Heart left ventricle (tissue), 16 donors: ENCODE measurements at regions not wholly inside any gene's neighbourhood (a gene's known extent, or its start where the extent isn't known, plus 50 kb on each side); places are given as distances from the start of the nearest gene placed in this dataset.

ENCODE experiments used
- ATAC-seq, 4 donors: fragments of 200-7000 bp; cut with Tn5 transposase; one replicate each; pipeline ENCODE4 v1.9.1; 2020 to 2022; ENCODE audit warnings: moderate library complexity in 4 of 4, mild to moderate bottlenecking in 3 of 4, moderate number of reproducible peaks in 1 of 4
- DNase-seq, 5 donors: peaks; one replicate each; pipeline ENCODE4 v3.0.0-alpha.2; 2020
- H3K27ac ChIP-seq, 12 donors: fragments of 200-600 bp; sonication (generic) in 4 of 12; one replicate each; pipeline versions ENCODE4 v1.5.0 to v1.8.0; 2016 to 2022; ENCODE audit warnings: mild to moderate bottlenecking in 2 of 12
- H3K27me3 ChIP-seq, 9 donors: fragments of 200-600 bp; sonication (generic) in 2 of 9; one replicate each; pipeline versions ENCODE4 v1.5.1 to v1.8.0; 2016 to 2022; ENCODE audit warnings: mild to moderate bottlenecking in 3 of 9
- H3K36me3 ChIP-seq, 9 donors: fragments of 200-600 bp; sonication (generic) in 2 of 9; one replicate each; pipeline versions ENCODE4 v1.5.0 to v1.8.0; 2018 to 2022; ENCODE audit warnings: mild to moderate bottlenecking in 2 of 9
- H3K4me1 ChIP-seq, 12 donors: fragments of 200-600 bp; sonication (generic) in 4 of 12; one replicate each; pipeline versions ENCODE4 v1.5.0 to v1.8.0; 2016 to 2022; ENCODE audit warnings: mild to moderate bottlenecking in 3 of 12
- H3K4me3 ChIP-seq, 12 donors: fragments of 200-600 bp; sonication (generic) in 4 of 12; one replicate each; pipeline versions ENCODE4 v1.5.0 to v1.8.0; 2017 to 2022; ENCODE audit warnings: mild to moderate bottlenecking in 9 of 12, moderate library complexity in 4 of 12
- H3K9me3 ChIP-seq, 12 donors: fragments of 200-600 bp; sonication (generic) in 4 of 12; one replicate each; pipeline versions ENCODE4 v1.5.0 to v1.8.0; 2016 to 2022; ENCODE audit warnings: mild to moderate bottlenecking in 1 of 12
- CTCF ChIP-seq, 12 donors: fragments of 200-600 bp; sonication (generic) in 4 of 12; IDR thresholded peaks; one replicate each; pipeline versions ENCODE4 v1.5.0 to v1.8.0; 2018 to 2022; ENCODE audit warnings: antibody characterized with exemption in 12 of 12, mild to moderate bottlenecking in 5 of 12
- POLR2A ChIP-seq, 2 donors: fragments of 450-650 bp; IDR thresholded peaks; one replicate each; pipeline ENCODE4 v1.6.1; 2017; ENCODE audit warnings: antibody characterized with exemption in 2 of 2, mild to moderate bottlenecking in 2 of 2, moderate library complexity in 2 of 2
- WGBS, 4 donors: extraction: QIAGEN DNeasy Blood & Tissue Kit in 2 of 4; methylation state at CpG; one replicate each; pipeline versions ENCODE4 v1.1.5 to v1.1.7; 2013 to 2018; 5-methylcytosine and 5-hydroxymethylcytosine counted together
- intact Hi-C, 10 donors: fragments of 100-400 bp; cut with DNase I; formaldehyde crosslinking; loops; one replicate each; pipeline versions ENCODE4 v1.11.1 to v1.14.2; 2022
- donor health status: ischemic (EF 13 %, LVEDD 7.1; RV severe dilation, severe dysfunction).
- donor health status: healthy with polysubstance abuse.
- donor health status: DM: no; HTN: yes; CAD: no.
- donor health status: DM: no; HTN: no; CAD: no.
- donor health status: ischemic (EF 25% LVEDD 6.9; RV normal size, moderate dysfunction).
- donor health status: ischemic (EF 25% LVEDD 5.7; RV mildly dilated, moderate dysfunction).
- donor health status: healthy.
- donor health status: DM: yes; HTN: yes; CAD: no.
- donor health status: ischemic (EF 35%, LVEDD 5.7; RV mildly dilated, moderate dysfunction).
- donor health status: nonischemic (EF 11% LVEDD 7.7; RV severe dilation, severe dysfunction).
- donor health status: DM: yes; HTN: yes; CAD: no.
- donor health status: PGD.
- donor health status: ischemic (EF 29% LVEDD 5.4; RV normal size, mild dysfunction).
- donor health status: nonischemic (EF 23%, LVEDD 6.1; RV moderate dilation, normal function).

- no peak for ATAC-seq
- intact Hi-C loops, result no loop called here
Measured at GRCh38 chr13:103671547-103671946, 605.3 kb upstream of the SLC10A2 start.

GRCh38 chr13:103663996-103664395, 597.8 kb upstream of the SLC10A2 start:
- no peak overlapping the region for H3K27ac ChIP-seq
- 78 to 86% (median 84%) methylated on average over 4 of the region's 4 CpGs for WGBS, 4 donors
- ATAC-seq (no peak), DNase-seq (no peak)
- H3K4me1 ChIP-seq, result no peaks in the 10 kb centered on the region
- no peak for TF ChIP-seq CTCF (IDR thresholded peaks at IDR 0.05)
- TF ChIP-seq POLR2A (IDR thresholded peaks at IDR 0.05), result no peak
- H3K27me3 ChIP-seq, result no peaks in the 10 kb centered on the region
- no peaks in the 10 kb centered on the region for H3K36me3 ChIP-seq
- no peaks in the 10 kb centered on the region for H3K9me3 ChIP-seq
- H3K4me3 ChIP-seq, result no peak overlapping the region
- intact Hi-C loops, result no loop called here

More at GRCh38 chr13:103671547-103671946, 605.3 kb upstream of the SLC10A2 start:
- TF ChIP-seq POLR2A (IDR thresholded peaks at IDR 0.05), result no peak
- no peak for TF ChIP-seq CTCF (IDR thresholded peaks at IDR 0.05)
- DNase-seq, result no peak
- no peak overlapping the region for H3K27ac ChIP-seq
- H3K4me3 ChIP-seq, result no peak overlapping the region
- H3K9me3 ChIP-seq, result no peaks in the 10 kb centered on the region
- no peaks in the 10 kb centered on the region for H3K36me3 ChIP-seq
- 92 to 97% (median 94%) methylated on average over 5 of the region's 5 CpGs for WGBS, 4 donors
- no peaks in the 10 kb centered on the region for H3K4me1 ChIP-seq
- H3K27me3 ChIP-seq, result no peaks in the 10 kb centered on the region

- intact Hi-C loops, result no loop called here
- no peaks in the 10 kb centered on the region for H3K4me1 ChIP-seq
- no peaks in the 10 kb centered on the region for H3K27me3 ChIP-seq
- H3K36me3 ChIP-seq, result no peaks in the 10 kb centered on the region
- no peak overlapping the region for H3K27ac ChIP-seq
- ATAC-seq, result no peak
- 79 to 86% (median 82%) methylated on average over 4 of the region's 4 CpGs for WGBS, 4 donors
- no peak overlapping the region for H3K4me3 ChIP-seq
- no peaks in the 10 kb centered on the region for H3K9me3 ChIP-seq
- DNase-seq, result no peak
- TF ChIP-seq POLR2A (IDR thresholded peaks at IDR 0.05) (no peak), CTCF (IDR thresholded peaks at IDR 0.05) (no peak)
Measured at GRCh38 chr13:103656311-103656710, 590.1 kb upstream of the SLC10A2 start.

GRCh38 chr13:103640606-103641005, 574.4 kb upstream of the SLC10A2 start:
- peak in 2 of 4 donors; percentile 39 to 74 for ATAC-seq

More at GRCh38 chr13:103640606-103641005, 574.4 kb upstream of the SLC10A2 start:
- no peaks in the 10 kb centered on the region for H3K36me3 ChIP-seq
- 42 to 71% (median 60%) methylated on average over 1 of the region's 1 CpG for WGBS, 4 donors
- DNase-seq, result no peak
- no peak overlapping the region for H3K27ac ChIP-seq
- H3K4me3 ChIP-seq, result no peak overlapping the region
- peaks cover 0 to 12% (median 0%) of the 10 kb centered on the region in 12 donors for H3K9me3 ChIP-seq
- H3K4me1 ChIP-seq, result peaks cover 0 to 13% (median 0%) of the 10 kb centered on the region in 12 donors
- intact Hi-C loops, result no loop called here
- H3K27me3 ChIP-seq, result no peaks in the 10 kb centered on the region
- TF ChIP-seq CTCF (IDR thresholded peaks at IDR 0.05) (no peak), POLR2A (IDR thresholded peaks at IDR 0.05) (no peak)
